Mucosa of stomach (tissue), 1 donor: ENCODE measurements at regions not wholly inside any gene's neighbourhood (a gene's known extent, or its start where the extent isn't known, plus 50 kb on each side); places are given as distances from the start of the nearest gene placed in this dataset.
"Not testable (repeated sequence)": the region's sequence is repeated elsewhere in the genome, so short reads cannot be mapped to it uniquely, and the experiment has no call there.

Experiments used
- H3K27me3 ChIP-seq: one replicate; pipeline ENCODE4 v1.7.0; 2013; ENCODE audit warnings: mild to moderate bottlenecking, low read length; ENCODE audit not compliant: control insufficient read depth, insufficient read depth
- H3K36me3 ChIP-seq: one replicate; pipeline ENCODE4 v1.7.0; 2013; ENCODE audit warnings: low read length; ENCODE audit not compliant: control insufficient read depth, insufficient read depth
- H3K4me1 ChIP-seq: one replicate; pipeline ENCODE4 v1.7.0; 2013; ENCODE audit warnings: mild to moderate bottlenecking, low read length; ENCODE audit not compliant: control insufficient read depth, insufficient read depth
- H3K4me3 ChIP-seq: one replicate; pipeline ENCODE4 v1.7.0; 2013; ENCODE audit warnings: low read length
- H3K9ac ChIP-seq: one replicate; pipeline ENCODE4 v1.7.0; 2013; ENCODE audit warnings: mild to moderate bottlenecking, low read length, moderate library complexity
- H3K9me3 ChIP-seq: one replicate; pipeline ENCODE4 v1.7.0; 2013; ENCODE audit warnings: mild to moderate bottlenecking, low read length, moderate library complexity; ENCODE audit not compliant: control insufficient read depth
- donor health status: Pancreatic carcinoma.

- Histone ChIP-seq H3K9ac (no peak overlapping the region), H3K4me3 (no peak overlapping the region), H3K27me3 (peaks cover 4% of the 10 kb centered on the region), H3K4me1 (no peaks in the 10 kb centered on the region), H3K36me3 (no peaks in the 10 kb centered on the region), H3K9me3 (no peaks in the 10 kb centered on the region)
Observed at GRCh38 chr2:131645177-131645765, 117.6 kb downstream of the CCDC74A start.

- H3K9me3 ChIP-seq, H3K9ac ChIP-seq, H3K36me3 ChIP-seq, H3K27me3 ChIP-seq, H3K4me3 ChIP-seq, H3K4me1 ChIP-seq: not testable (repeated sequence)
Observed at GRCh38 chr2:131646220-131646619, 118.5 kb downstream of the CCDC74A start.

- Histone ChIP-seq H3K9me3 (no peaks in the 10 kb centered on the region), H3K4me1 (no peaks in the 10 kb centered on the region), H3K36me3 (no peaks in the 10 kb centered on the region), H3K4me3 (no peak overlapping the region), H3K27me3 (peaks cover 4% of the 10 kb centered on the region), H3K9ac (no peak overlapping the region)
Observed at GRCh38 chr2:131646669-131647297, 119.1 kb downstream of the CCDC74A start.

- not testable (repeated sequence) for H3K4me3 ChIP-seq, H3K36me3 ChIP-seq
Observed at GRCh38 chr2:131648565-131648964, 120.9 kb downstream of the CCDC74A start.

GRCh38 chr2:131652246-131652645 lies 124.6 kb downstream of the CCDC74A start:
- not testable (repeated sequence) for H3K9ac ChIP-seq, H3K36me3 ChIP-seq, H3K4me1 ChIP-seq, H3K4me3 ChIP-seq, H3K27me3 ChIP-seq, H3K9me3 ChIP-seq

More at GRCh38 chr2:131648565-131648964, 120.9 kb downstream of the CCDC74A start:
- H3K9ac ChIP-seq, H3K27me3 ChIP-seq, H3K9me3 ChIP-seq, H3K4me1 ChIP-seq: not testable (repeated sequence)

GRCh38 chr2:131654107-131654506 lies 126.4 kb downstream of the CCDC74A start:
- not testable (repeated sequence) for H3K36me3 ChIP-seq, H3K4me3 ChIP-seq, H3K4me1 ChIP-seq, H3K9ac ChIP-seq, H3K9me3 ChIP-seq, H3K27me3 ChIP-seq

- Histone ChIP-seq H3K36me3 (no peaks in the 10 kb centered on the region), H3K4me1 (no peaks in the 10 kb centered on the region), H3K9me3 (no peaks in the 10 kb centered on the region), H3K27me3 (no peaks in the 10 kb centered on the region), H3K4me3 (no peak overlapping the region), H3K9ac (no peak overlapping the region)
Observed at GRCh38 chr2:131656816-131657633, 129.3 kb downstream of the CCDC74A start.

- Histone ChIP-seq H3K4me1 (no peaks in the 10 kb centered on the region), H3K9me3 (no peaks in the 10 kb centered on the region), H3K27me3 (no peaks in the 10 kb centered on the region), H3K36me3 (no peaks in the 10 kb centered on the region), H3K9ac (no peak overlapping the region), H3K4me3 (no peak overlapping the region)
Observed at GRCh38 chr2:131657895-131658768, 130.4 kb downstream of the CCDC74A start.

- H3K36me3 ChIP-seq = no peaks in the 10 kb centered on the region
- no peaks in the 10 kb centered on the region for H3K27me3 ChIP-seq
- H3K9me3 ChIP-seq = no peaks in the 10 kb centered on the region
- H3K4me3 ChIP-seq = no peak overlapping the region
- no peak overlapping the region for H3K9ac ChIP-seq
- no peaks in the 10 kb centered on the region for H3K4me1 ChIP-seq
Observed at GRCh38 chr2:131658769-131659131, 131.1 kb downstream of the CCDC74A start.

- Histone ChIP-seq H3K9me3 (no peaks in the 10 kb centered on the region), H3K36me3 (no peaks in the 10 kb centered on the region), H3K4me1 (no peaks in the 10 kb centered on the region), H3K9ac (no peak overlapping the region), H3K27me3 (no peaks in the 10 kb centered on the region), H3K4me3 (no peak overlapping the region)
Observed at GRCh38 chr2:131659168-131659572, 131.5 kb downstream of the CCDC74A start.

- not testable (repeated sequence) for H3K9me3 ChIP-seq, H3K4me3 ChIP-seq, H3K27me3 ChIP-seq, H3K9ac ChIP-seq, H3K4me1 ChIP-seq, H3K36me3 ChIP-seq
Observed at GRCh38 chr2:131661101-131661782, 133.6 kb downstream of the CCDC74A start.
